ENCODE measurements at regions not wholly inside any gene's neighbourhood (a gene's known extent, or its start where the extent isn't known, plus 50 kb on each side); places are given as distances from the start of the nearest gene placed in this dataset.

GRCh38 chr4:127250577-127250976 is 382.2 kb upstream of the INTU start:
- no TSS peak for BruUV-seq (replicated peaks)

More at GRCh38 chr4:127250577-127250976, 382.2 kb upstream of the INTU start:
- H4K20me1 ChIP-seq (replicated peaks; ENCODE audit: control insufficient read depth, extremely low read depth, insufficient read depth, low read length): no peaks in the 10 kb centered on the region
- no peak overlapping the region for H3K4me3 ChIP-seq (replicated peaks in 1 of 3; ENCODE audit: insufficient read depth in 1 of 3, low read depth in 1 of 3, low read length in 3 of 3)
- no peaks in the 10 kb centered on the region for H3K36me3 ChIP-seq (ENCODE audit: control insufficient read depth in 2 of 2, extremely low read depth in 1 of 2, insufficient read depth in 2 of 2, low read length in 2 of 2)
- H3K9ac ChIP-seq (replicated peaks; ENCODE audit: extremely low read depth, insufficient read depth, low read length): no peak overlapping the region
- dilution Hi-C loops (cut with MboI; ENCODE audit: extremely low pct_ligation_motif_present, low sequenced_read_pairs): no loop called here
- CTCF ChIA-PET: no interaction called here
- FAIRE-seq (no peak), DNase-seq (ENCODE audit: low read depth, low spot score) (no peak)
- peaks cover 6% of the 10 kb centered on the region for H3K9me3 ChIP-seq (replicated peaks; ENCODE audit: control insufficient read depth, insufficient read depth, low read length)
- H3K27me3 ChIP-seq (ENCODE audit: control insufficient read depth in 2 of 2, insufficient read depth in 2 of 2, low read length in 2 of 2): no peaks in the 10 kb centered on the region
- TF ChIP-seq FOS (IDR thresholded peaks at IDR 0.05; ENCODE audit: borderline replicate concordance, insufficient read depth, low read length): no peak
- no peak for TF ChIP-seq EZH2 (IDR thresholded peaks at IDR 0.05; ENCODE audit: borderline replicate concordance, low read depth, low read length, severe bottlenecking)
- TF ChIP-seq POLR2AphosphoS5 (IDR thresholded peaks at IDR 0.05; ENCODE audit: insufficient read depth, low read depth, low read length): no peak
- TF ChIP-seq CTCF (IDR thresholded peaks at IDR 0.05; ENCODE audit: extremely low read depth in 1 of 2, insufficient read depth in 1 of 2, low read depth in 1 of 2, low read length in 2 of 2): no peak
- TF ChIP-seq GATA2 (IDR thresholded peaks at IDR 0.05; ENCODE audit: insufficient read depth, insufficient read length, low read depth, low read length): no peak
- TF ChIP-seq MYC (IDR thresholded peaks at IDR 0.05; ENCODE audit: low read depth, low read length): no peak
- TF ChIP-seq POLR2A (IDR thresholded peaks at IDR 0.05; ENCODE audit: low read depth, low read length): no peak
- no peak for TF ChIP-seq MAX (IDR thresholded peaks at IDR 0.05; ENCODE audit: insufficient read depth, insufficient read length)
- no peak for TF ChIP-seq JUN (IDR thresholded peaks at IDR 0.05; ENCODE audit: borderline replicate concordance, insufficient read depth, insufficient read length, low read depth)
- H3K4me1 ChIP-seq (ENCODE audit: control insufficient read depth, extremely low read depth, insufficient read depth, low read length): no peaks in the 10 kb centered on the region
- no peaks in the 10 kb centered on the region for H3K9me1 ChIP-seq (replicated peaks; ENCODE audit: control insufficient read depth, extremely low read depth, insufficient read depth, low read length)
- intact Hi-C loops (cut with micrococcal nuclease): no loop called here
- no peaks in the 10 kb centered on the region for H3K79me2 ChIP-seq (ENCODE audit: control insufficient read depth, insufficient read depth, low read length)
- H2AFZ ChIP-seq (ENCODE audit: low read depth, low read length): no peak overlapping the region
- POLR2A ChIA-PET: no interaction called here
- no peak overlapping the region for H3K27ac ChIP-seq (ENCODE audit: insufficient read depth, low read depth, low read length)
- H3K4me2 ChIP-seq (ENCODE audit: insufficient read depth, low read length): no peak overlapping the region
